Activated gamma-delta T cell treated with anti-CD3 and anti-CD28 coated beads, Interleukin-2, amount 50 U/mL, for 16 hours (primary cell): ENCODE measurements at regions not wholly inside any gene's neighbourhood (a gene's known extent, or its start where the extent isn't known, plus 50 kb on each side); places are given as distances from the start of the nearest gene placed in this dataset.
A peak's percentile ranks its signal among the peaks of the same experiment; 100 is the strongest.

Experiments used
- DNase-seq: peaks from one replicate; pipeline ENCODE4 v3.0.0-alpha.2; 2020; ENCODE audit warnings: low read depth

DNA sequence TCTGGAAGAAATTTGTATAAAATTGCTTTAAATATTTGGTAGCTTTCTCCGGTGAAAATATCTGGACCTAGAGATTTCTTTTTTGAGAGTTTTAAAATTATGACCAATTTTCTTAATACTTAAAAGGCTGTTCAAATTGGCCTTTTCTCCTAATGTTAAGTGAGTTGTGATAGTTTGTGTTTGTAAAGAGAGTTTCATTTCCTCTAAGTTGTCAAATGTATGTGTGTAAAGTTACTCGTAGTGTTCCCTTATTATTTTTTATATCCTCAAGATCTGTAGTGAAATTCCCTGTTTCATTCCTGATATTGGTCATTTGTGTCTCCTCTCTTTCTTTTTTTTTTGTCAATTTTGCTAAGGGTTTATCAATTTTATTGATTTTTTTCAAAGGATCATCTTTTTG is 92.6 kb upstream of the CTNNB1 start:
- no peak for DNase-seq

DNA sequence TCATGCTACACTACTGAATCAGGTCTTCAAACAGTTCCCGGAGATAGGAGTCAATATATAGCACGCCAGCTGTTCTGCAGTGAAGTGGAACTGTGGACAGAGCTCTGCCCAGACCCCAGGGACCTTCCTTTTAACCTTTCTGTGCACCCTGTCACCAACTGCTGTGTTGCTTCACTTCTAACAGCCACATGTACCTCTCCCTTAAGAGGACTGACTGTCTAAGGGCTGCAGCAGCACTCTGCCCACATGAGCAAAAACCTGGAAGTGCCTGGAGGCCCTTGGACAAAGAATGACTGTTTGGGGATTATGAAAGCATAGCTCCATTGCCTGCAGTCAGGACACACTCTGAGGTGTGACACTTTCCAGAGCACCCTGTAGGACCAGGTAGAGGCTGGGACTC is 88.3 kb upstream of the CTNNB1 start:
- no peak for DNase-seq

DNA sequence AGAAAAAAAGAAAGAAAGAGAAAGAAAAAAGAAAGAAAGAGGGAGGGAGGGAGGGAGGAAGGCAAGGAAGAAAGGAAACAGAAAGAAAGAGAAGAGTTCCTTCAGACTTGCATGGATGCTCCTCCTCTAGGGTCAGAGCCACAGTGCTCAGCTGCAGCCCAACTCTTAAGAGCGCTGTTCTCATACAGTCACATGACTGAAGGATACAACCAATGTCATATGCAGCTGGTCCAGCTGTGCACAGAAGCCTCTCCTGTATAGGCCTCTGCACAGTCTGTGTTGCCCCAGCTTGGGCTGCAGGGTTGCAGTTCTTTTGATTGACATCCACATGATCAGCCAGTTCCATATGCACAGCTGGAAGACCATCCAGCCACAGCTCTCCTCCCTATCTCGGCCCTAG is 86.8 kb upstream of the CTNNB1 start:
- no peak for DNase-seq

DNA sequence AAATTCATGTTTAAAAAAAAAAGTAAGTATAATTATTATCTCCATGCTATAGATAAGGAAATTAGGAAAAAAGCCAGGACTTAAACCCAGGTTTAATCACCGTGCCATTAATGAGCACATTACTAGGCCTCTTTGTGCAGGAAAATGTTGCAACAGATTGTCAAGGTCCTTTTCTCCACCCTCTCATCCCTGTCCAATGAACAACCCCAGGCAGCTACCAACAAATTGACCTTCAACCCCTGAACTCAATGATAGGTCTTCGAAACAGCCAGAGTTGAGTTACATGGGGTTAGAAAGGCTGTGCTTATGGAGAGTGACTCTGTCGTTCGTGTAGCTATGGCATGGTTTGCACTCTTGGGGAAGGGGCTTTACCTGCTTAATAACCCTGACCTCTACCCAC is 84.2 kb upstream of the CTNNB1 start:
- no peak for DNase-seq

DNA sequence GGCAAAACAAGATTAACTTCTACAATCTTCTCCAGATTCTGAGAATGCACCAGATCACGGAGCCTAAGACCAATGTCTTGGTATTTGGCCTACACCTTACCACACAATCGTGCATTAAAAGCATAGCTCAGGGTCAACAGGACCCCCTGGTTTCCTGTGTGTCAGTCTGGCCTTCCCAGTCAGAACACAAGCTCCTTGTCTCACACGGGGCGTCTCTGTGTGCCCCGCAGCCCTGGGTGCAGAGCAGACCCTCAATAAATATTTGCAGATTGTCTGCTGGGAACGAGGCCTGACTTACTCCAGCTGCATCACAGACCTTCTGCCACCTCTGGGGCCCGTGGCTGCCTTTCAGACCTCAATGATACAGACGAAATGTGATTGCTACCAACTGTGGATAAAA is 82.5 kb upstream of the CTNNB1 start:
- DNase-seq = no peak

DNA sequence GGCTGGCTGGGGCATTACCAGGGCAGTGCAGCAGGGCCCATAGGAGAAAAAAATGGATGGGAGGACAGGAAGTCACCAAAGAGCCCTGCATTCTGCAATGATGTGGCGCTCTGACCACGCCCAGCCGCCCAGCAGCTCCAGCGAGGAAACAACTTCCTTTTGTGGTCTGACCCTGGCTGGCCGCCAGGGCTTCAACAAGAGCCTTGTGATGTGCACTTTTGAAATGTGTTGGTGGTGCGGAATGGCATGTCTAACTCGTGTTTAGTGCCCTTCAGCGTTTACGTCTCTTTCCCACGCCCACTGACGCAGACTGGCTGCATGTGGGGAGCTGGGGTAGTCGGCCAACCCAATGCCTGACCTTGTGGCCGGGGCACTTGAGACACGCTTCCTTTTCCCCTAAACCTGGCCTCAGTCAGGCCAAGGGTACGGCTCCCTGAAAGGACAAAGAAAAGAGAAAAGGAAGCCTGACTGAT is 81.9 kb upstream of the CTNNB1 start:
- DNase-seq = peak; percentile 65

DNA sequence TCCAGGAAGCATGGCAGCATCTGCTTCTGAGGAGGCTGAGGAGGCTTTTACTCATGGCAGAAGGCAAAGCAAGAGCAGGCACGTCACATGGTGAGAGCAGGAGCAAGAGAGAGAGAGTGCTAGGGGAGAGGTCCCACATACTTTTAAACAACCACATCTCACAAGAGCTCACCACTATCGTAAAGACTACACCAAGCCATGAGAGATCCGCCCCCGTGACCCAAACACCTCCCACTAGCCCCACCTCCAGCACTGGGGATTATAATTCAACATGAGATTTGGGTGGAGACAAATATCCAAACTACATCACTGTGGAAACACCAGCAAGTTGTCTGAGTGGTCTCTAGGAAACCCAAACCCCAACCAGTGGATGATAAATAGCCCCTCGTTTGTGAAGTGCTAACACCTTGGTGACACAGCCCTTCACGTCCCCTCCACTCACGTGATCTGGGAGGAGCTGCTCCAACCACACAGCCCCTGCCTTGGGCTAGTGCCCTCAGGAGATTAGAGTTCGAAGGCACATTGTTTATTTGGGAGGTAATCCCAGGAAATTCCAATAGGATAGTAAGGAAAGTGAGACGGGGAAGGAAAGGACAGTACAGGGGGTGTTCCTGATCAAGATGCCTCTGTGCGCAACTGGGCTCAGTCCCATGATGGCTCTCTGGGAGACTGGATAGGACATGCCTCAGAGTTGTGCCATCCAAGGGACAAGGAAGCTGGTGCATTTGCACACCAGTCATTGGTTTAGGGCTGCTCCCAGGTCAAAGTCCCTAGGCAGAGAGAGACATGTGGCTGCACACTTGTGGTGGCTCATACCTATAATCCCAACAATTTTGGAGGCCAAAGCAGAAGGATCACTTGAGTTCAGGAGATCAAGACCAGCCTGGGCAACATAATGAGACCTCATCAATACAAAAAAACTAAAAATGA is 80.6 kb upstream of the CTNNB1 start:
- no peak for DNase-seq

DNA sequence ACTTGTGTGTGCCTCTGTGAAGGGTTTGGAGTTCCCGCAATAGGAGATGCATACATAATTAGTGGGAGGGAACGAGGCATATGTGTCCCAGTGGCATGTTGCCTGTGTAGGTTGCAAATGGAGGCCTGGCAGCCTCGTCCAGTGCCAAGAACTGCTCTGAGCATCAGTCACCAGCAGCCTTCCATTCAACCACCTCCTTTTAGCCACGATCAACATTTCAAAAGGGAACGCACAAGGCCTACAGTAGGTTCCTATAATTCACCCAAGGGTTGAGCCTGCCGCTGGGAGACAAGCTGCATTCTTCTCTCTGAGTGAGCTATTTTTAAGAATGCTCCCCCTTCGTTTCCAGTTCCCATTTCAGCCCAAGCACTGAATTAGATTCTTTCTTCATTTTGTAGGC is 78.8 kb upstream of the CTNNB1 start:
- DNase-seq = no peak

DNA sequence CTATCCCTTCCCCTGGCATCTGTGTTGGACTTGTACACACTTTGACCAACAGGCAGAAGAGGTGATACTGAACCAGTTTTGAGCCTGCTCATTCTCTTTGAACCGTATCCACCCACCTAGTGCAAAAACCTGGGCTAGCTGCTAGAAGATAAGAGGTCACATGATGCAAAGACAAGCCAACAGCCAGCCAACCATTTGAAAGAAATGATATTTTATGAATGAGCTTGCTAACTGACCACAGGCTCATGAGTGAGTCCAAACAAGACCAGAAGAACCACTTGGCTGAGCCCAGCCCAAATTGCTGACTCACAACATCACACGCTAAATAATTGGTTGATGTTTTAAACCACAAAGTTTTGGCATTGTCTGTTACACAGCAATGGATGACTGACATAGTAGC is 74.0 kb upstream of the CTNNB1 start:
- DNase-seq = no peak

DNA sequence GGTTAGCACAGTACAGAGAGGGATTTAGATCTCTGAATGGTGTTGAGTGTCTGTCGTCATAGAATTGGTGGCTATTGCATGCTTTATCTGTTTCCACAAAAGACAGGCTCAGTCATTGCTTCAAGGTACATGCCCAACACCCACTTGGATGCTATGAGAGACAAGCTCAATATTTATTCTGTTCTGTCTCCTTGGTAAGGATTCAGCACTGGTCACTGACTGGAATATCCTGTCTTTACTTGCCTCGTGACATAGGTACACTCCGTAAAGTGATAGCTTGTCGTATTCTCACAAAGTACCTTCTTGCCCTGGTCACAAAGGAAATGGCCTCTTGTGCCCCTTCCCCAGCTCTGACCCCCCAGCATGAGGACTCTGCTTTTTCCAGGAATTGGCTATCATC is 72.8 kb upstream of the CTNNB1 start:
- DNase-seq = no peak

DNA sequence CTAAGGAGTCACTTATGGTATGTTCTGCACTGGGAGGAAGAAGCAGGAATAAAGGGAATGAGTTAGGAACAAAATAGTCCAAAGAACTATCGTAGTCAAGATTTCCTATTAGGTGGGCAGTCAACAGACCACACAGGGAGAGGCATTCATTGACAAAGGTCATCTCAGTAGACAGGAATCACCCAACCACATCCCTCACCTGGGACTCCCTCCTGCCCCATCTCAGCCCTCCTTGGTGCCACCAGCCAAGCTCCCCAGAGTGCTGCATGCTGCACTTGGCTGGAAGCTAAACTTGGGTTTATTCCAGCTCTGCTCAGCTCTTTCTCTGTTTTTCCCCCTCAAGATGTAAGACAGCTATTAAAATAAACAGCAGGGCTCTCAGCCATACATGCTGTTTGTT is 72.3 kb upstream of the CTNNB1 start:
- no peak for DNase-seq

DNA sequence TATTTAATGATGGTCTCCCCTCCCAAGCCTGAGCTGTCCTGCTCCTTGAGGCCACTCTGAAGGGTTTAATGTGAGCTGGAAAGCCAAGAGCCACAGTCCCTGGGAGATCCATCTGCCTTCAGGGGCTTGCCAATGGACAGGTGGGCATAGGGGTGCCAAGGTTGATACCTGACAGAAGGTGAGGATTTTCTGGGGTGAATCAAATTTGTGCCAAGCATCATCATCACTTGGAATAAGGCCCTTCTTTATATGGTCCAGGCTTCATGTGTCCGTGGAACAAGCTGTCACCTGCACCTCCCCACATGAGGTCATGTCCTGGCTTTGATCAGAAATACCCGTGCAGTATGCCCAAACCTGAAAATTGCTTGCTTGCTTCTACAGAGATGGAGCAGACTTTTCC is 71.9 kb upstream of the CTNNB1 start:
- no peak for DNase-seq

DNA sequence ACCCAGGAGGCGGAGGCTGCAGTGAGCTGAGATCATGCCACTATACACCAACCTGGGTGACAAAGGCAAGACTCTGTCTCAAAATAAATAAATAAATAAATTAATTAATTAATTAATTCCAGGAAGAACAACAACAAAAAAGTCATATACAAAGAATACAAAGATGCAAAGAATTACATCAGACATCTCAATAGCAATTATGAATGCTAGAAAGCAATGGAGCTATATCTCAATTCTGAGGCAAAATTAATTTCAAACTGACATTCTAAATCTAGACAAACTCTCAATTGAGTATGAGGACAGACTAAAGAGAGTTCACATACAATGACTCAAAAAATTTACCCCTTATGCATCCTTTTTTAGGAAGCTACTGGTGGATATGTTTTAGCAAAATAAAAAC is 69.6 kb upstream of the CTNNB1 start:
- DNase-seq = no peak

DNA sequence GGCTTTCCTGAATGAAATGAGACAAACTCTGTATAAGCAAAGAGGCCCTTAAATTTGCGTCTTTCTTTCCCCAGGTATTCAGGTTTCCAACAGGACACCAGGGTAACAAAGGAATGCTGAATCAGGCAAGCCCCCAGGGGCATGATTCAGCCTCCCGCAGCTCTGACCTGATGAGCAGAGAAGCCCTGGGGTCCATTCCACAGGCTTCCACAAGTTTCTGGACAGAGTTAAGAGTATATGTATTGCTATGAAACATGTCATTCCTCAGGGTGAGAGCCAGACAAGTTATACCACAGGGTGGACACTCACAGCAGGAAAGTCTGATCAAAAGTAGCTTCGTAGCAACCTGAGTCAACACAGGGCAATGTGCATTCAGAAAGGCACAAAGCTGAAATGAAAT is 68.1 kb upstream of the CTNNB1 start:
- no peak for DNase-seq

DNA sequence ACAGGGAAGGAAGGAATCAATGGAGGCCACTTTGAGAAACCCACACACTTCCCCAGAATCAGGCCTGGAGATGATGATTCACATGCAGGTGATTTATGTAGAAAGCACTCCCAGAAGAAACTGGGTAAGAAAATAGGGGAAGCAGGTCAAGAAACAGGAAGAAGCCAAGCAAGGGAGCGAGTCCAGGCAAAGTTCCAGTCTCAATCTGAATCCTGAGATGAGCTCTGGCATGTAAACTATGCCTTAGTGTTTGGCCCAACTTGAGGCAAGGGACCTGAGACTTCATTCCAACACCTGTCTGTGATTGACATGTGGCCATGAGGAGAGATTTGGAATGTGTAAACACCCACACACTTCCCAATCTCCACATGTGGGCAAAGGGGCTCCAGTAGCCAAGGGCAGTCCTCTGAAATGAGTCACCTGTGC is 61.6 kb upstream of the CTNNB1 start:
- no peak for DNase-seq

DNA sequence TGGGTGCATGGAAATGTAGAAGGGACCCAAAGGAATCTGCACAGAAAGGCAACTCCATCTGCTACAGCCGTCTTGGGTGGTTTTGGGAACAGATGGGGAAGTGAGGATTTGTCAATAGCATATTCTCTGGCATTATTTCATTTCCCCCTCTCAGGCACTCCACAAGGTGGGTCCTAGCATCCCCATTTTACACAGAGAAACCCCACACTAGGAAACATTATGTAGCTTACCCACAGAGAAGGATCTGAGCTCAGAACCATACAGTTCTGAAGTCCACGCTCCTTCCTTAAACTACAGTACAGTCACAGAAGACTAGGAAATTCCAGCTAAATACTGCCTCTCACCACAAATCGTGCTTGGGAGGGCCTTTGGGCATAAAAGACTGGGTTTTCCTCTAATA is 61.2 kb upstream of the CTNNB1 start:
- no peak for DNase-seq

DNA sequence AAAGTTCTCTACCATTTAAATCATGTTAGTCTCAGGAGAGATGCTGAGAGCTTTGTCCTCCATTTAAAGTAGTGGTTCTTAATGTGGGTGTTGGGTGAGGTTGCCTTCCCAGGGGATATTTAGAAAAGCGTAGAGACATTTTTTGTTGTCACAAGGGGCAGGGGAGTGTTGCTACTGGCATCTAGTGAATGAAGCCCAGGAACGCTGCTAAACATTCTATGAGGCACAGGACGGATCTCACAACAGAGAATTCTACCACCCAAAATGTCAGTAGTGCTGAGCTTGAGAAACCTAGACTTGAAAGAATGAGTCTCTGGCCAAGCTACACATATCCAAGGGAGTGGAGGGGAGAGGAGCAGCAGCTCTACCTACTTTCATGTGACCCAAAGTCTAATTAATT is 60.7 kb upstream of the CTNNB1 start:
- no peak for DNase-seq

DNA sequence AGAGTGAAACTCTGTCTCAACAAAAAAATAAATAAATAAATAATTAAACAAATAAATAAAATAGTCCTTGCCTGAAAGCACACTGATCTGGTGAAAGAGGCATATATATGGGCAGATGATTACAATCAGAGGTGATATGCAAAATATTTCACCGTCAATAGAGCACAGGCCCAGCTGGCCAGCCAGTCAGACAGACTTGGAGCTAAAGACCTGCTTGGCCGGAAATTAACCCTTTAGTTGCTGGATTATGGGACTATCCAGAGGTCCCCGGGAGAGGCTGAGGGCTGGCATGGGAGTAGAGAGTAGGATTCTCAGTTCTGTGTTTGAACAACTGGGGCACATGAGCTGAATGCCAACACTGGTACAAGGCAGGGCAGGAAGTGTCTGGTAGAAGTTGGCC is 59.1 kb upstream of the CTNNB1 start:
- DNase-seq = no peak

DNA sequence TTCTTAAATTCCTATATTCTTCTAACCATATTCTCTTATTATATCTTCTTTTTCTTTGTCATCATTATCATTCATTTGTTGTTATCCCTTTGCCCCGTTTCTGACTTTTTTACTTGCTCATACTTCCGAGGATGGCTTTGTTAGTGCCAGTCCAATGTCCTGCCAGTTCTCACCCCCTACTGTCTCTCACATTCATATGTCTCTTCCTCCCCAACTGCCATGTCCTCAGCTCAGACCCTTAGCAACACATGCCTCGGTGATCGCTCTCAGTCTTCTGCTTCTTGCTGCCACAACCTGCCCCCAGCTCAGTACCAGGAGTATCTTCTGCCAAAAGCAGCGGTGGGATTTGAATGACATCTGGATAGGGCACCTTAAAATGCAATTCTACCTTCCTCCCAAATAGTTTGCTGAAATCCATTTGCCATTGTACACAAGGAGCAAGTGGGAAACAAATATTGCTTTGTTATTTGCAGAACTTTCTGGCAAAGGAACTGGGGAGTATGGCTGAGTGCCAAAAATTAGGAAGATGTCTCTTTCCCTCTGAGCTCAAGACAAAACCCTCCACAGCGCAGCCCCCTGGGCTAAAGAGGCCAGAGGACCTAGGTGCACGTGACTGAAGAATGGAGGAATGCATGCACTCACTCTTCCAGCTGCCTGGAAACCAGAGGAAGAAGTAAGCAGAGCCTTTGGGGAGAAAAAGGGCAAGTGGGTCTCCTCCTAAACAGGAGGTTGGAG is 57.7 kb upstream of the CTNNB1 start:
- no peak for DNase-seq

DNA sequence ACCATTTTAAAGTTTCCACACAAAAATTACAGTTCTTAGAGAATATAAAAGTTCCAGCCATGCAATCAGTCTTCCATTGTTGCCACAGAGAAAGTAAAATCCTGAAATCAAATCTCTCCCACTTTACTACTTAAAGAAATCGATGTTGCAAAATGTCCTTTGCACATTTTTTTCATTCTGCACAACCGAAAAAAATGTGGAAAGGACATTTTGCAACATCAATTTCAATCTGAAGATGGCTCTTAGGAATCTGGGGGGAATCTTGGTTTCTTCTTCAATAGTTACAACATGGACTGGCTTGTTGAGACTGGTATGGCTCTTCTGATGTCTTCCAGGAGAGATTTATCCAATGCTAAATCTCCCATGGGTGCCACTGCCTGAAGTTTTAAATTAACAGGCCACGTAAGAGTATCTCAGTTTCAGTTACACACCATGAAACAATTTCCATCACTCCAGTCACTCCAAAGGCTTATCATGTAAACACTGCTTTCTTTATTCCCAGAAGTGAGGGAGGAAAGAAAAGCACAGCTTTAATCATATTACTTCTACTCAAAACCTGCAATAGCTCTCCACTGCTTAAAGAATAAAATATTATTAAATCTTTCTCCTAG is 55.8 kb upstream of the CTNNB1 start:
- DNase-seq = no peak

DNA sequence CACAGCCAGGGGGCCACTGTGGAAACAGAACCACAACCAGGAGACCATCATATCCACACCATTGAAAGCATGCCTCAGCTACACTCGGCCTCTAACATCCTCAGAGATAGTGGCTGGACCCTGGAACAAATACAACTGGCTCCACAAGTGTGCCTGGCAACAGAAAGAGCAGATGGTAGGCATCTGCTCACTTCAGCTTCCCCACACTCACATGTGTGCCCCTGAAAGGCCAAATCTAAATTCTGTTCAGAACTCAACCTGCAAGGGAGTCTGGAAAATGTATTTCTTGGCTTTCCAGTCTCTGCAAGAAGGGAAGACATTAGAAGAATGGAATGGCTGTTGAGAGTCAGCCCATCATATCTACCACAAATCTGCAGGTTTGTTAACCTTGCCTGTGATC is 54.7 kb upstream of the CTNNB1 start:
- no peak for DNase-seq

DNA sequence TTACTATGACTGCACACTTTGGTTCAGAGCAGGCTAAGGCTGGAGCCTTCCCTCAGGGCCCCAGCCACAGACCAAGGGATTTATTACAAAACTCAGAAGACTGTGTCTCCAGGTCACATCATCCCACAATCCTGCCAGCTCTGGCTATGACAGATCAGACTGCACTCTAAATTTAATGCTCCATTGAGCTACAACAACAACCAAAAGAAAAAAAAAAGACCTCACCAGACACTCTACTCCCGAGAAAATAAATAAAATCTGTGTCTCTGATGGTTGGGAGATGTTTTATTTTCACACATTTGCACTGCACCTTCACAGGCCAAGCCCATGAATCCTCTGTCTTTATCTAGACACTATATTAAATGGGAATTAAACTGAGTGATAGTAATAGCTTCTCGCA is 50.8 kb upstream of the CTNNB1 start:
- DNase-seq = no peak

DNA sequence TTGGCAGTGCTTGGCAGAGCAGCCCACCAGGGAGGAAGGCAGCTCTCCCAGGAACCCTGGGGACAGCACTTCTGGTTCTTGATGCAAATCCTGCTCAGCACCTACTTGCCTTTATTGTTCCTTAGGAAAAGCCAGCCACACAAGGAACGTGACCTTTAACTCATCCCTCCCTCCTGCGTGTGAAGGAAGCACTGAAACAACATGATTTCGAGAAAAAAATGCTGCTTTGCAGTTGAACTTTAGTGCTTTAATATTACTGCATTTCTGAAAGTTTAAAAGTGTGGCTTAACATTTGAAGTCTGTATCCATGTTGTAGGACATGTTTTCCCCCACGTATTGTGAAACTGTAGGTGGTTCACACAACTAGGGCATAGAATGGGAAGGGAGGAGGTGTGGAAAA is 50.4 kb upstream of the CTNNB1 start:
- no peak for DNase-seq
